Skeletal muscle tissue (tissue), 3 donors: ENCODE measurements at regions not wholly inside any gene's neighbourhood (a gene's known extent, or its start where the extent isn't known, plus 50 kb on each side); places are given as distances from the start of the nearest gene placed in this dataset.

Source experiments
- H3K27ac ChIP-seq: one replicate; pipeline ENCODE4 v1.7.0; 2013; ENCODE audit warnings: mild to moderate bottlenecking, low read depth, low read length, inconsistent platforms
- H3K27me3 ChIP-seq, 3 donors: one replicate each; pipeline ENCODE4 v1.7.0; 2013; ENCODE audit warnings: low read length in 3 of 3; ENCODE audit not compliant: control insufficient read depth in 3 of 3, insufficient read depth in 3 of 3
- H3K36me3 ChIP-seq, 3 donors: one replicate each; pipeline ENCODE4 v1.7.0; 2013; ENCODE audit warnings: low read length in 3 of 3; ENCODE audit not compliant: control insufficient read depth in 3 of 3, insufficient read depth in 3 of 3
- H3K4me1 ChIP-seq, 3 donors: one replicate each; pipeline ENCODE4 v1.7.0; 2013; ENCODE audit warnings: low read length in 3 of 3, mild to moderate bottlenecking in 3 of 3; ENCODE audit not compliant: control insufficient read depth in 3 of 3, insufficient read depth in 3 of 3
- H3K4me3 ChIP-seq, 3 donors: one replicate each; pipeline ENCODE4 v1.7.0; 2013; ENCODE audit warnings: low read length in 3 of 3
- H3K9ac ChIP-seq, 3 donors: one replicate each; pipeline ENCODE4 v1.7.0; 2013; ENCODE audit warnings: low read length in 3 of 3, mild to moderate bottlenecking in 3 of 3, moderate library complexity in 2 of 3, low read depth in 1 of 3
- H3K9me3 ChIP-seq, 3 donors: one replicate each; pipeline ENCODE4 v1.7.0; 2013; ENCODE audit warnings: low read length in 3 of 3; ENCODE audit not compliant: control insufficient read depth in 3 of 3
- donor health status: Osteomylitis.

DNA sequence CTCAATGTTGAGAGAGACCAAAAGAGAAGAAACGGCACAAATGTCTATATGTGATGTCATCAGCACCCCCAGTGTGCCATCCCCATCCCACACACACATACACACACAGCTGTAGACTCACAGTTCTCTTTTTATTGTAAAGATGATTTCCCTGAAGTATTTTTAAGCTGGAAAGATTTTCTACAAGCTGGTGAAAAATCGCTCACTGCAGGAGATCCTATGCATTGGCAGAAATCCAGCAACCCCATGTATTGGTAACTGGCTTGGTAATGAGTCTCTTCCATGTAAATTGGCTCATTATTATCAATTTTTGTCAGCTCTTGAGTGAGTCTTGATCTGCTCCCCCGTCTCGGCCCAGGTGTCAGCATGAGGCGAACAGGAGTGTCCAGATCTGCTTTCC lies 107.1 kb upstream of the UQCRFS1 start:
- Histone ChIP-seq H3K27ac (no peak overlapping the region), H3K4me1 (no peaks in the 10 kb centered on the region), H3K9ac (no peak overlapping the region), H3K9me3 (no peaks in the 10 kb centered on the region), H3K36me3 (no peaks in the 10 kb centered on the region), H3K27me3 (peaks cover 0 to 15% (median 14%) of the 10 kb centered on the region in 3 donors), H3K4me3 (no peak overlapping the region)

DNA sequence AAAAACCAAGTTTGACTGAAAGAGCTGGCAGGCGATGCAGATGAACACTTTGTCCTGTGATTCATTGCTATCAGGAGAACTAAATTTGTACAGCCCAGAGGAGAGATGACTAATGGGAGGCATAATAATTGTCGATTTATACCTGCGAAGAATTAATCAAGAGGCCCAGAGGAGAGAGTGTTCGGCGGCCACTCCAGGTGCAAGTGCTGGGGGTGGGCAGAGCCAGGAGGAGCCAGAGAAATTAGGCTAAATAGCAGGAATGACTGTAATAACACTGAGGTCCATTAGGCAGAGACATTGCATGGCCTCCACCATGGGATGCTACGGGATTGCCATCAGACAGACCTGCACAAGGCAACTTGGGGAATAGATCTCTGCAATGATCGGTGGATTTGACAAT lies 107.7 kb upstream of the UQCRFS1 start:
- H3K9ac ChIP-seq = no peak overlapping the region
- H3K27me3 ChIP-seq = peaks cover 0 to 15% (median 14%) of the 10 kb centered on the region in 3 donors
- no peaks in the 10 kb centered on the region for H3K9me3 ChIP-seq
- no peak overlapping the region for H3K4me3 ChIP-seq
- H3K4me1 ChIP-seq = no peaks in the 10 kb centered on the region
- no peak overlapping the region for H3K27ac ChIP-seq
- H3K36me3 ChIP-seq = no peaks in the 10 kb centered on the region

DNA sequence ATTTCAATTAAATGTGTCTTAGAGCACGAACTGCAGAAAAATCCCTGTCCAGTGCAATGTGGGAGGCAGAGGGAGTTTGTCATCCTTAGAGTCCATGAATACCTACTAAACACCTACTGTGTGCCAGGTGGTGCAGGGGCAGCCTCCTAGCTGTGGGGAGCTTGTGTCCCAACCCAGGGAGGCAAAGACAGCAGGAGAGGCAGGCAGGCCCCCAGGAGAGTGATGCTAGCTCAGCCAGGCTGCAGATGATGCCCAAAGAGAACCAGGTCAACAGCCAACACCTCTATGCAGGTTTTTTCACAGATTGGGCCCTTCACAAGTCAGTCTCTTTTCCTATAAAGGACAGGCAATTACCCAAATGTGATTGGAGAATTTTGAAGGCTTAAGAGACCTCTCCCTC lies 108.2 kb upstream of the UQCRFS1 start:
- H3K4me3 ChIP-seq = no peak overlapping the region
- no peaks in the 10 kb centered on the region for H3K4me1 ChIP-seq
- no peak overlapping the region for H3K9ac ChIP-seq
- H3K27ac ChIP-seq = no peak overlapping the region
- H3K27me3 ChIP-seq = peaks cover 0 to 15% (median 14%) of the 10 kb centered on the region in 3 donors
- no peaks in the 10 kb centered on the region for H3K36me3 ChIP-seq
- no peaks in the 10 kb centered on the region for H3K9me3 ChIP-seq

DNA sequence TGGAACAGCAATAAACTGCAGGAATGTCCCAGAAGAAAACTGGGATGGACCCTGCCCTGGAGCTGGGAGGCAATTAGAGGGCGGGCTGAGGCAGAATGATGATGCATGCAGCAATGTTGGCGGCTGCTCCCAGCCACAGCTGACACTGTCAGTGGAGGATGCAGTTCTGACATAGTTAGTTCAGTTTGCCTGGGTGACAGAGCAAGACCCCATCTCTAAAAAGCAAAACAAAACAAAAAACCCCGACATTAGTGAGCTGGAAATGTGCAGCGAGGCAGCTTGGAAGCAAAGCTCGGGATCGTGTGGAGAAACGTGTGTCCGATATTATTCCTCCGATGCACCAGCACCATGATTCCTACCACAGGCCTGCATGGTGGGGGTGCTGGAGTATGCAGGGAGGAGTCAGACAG lies 110.1 kb upstream of the UQCRFS1 start:
- Histone ChIP-seq H3K4me3 (no peak overlapping the region), H3K36me3 (no peaks in the 10 kb centered on the region), H3K27ac (no peak overlapping the region), H3K27me3 (peaks cover 0 to 14% (median 14%) of the 10 kb centered on the region in 3 donors), H3K4me1 (no peaks in the 10 kb centered on the region), H3K9me3 (no peaks in the 10 kb centered on the region), H3K9ac (no peak overlapping the region)

DNA sequence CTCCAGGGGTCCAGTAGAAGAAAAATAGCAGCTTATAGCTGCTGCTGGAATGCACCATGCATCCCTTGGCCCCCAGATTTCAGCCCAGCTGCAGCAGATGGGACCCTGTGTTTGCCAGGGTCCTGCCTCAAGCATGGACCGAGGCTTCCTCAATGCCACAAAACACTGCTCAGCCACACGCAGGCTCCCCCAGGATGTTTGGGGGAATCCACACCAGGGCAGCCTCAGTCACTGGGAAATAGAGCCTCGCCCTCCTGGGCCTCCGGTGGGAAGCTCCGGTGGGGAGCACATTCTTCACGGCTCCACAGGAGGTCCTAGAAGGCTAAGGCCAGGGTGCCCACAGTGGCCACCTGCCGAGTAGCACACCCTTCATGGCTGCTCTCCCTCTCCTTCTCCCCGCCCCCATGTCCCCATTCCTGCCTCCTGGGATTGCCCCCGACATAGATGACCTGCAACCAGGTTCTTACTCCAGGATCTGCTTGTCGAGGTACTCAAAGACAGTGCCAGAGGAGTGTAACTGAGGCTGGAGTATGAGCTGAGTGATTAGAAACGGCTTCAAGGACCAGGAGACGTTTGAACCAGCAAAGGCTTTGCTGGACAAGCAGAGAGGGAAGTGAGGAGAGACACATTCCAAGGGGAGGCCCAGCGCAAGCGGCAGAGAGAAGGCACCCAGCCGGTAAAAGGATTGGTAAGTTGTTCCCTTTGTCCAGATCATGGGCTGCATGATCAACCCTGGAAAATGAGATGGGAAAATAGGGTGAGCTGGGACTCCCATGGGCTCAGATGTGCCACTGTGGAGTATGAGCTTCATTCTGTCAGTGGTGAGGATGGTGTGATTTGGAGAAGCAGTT lies 110.7 kb upstream of the UQCRFS1 start:
- peaks cover 0 to 14% (median 11%) of the 10 kb centered on the region in 3 donors for H3K27me3 ChIP-seq

DNA sequence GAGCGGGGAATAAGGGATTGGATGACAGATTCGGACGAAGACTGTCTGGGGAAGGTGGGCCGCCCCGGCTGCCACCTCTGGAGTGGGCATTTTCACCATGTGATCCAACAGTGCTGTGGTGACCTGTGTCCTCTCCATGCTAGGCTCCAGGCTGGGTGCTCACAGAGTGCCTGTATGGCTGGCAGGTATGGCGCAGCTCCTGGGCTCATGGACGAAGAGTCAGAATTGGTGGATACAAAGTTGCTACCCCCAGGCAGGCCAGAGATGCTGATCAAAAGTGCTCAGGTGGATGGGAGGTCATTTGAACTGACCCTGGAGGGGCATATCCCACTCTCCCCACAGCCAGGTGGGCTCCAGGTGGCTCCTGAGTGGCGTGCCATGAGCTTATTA lies 111.3 kb upstream of the UQCRFS1 start:
- Histone ChIP-seq H3K27ac (no peak overlapping the region), H3K27me3 (peaks cover 0 to 14% (median 7%) of the 10 kb centered on the region in 3 donors), H3K4me3 (no peak overlapping the region), H3K9me3 (no peaks in the 10 kb centered on the region), H3K36me3 (no peaks in the 10 kb centered on the region), H3K9ac (no peak overlapping the region), H3K4me1 (no peaks in the 10 kb centered on the region)

More for the DNA sequence above, 110.7 kb upstream of the UQCRFS1 start:
- Histone ChIP-seq H3K4me1 (no peaks in the 10 kb centered on the region), H3K36me3 (no peaks in the 10 kb centered on the region), H3K27ac (no peak overlapping the region), H3K4me3 (no peak overlapping the region), H3K9ac (no peak overlapping the region), H3K9me3 (no peaks in the 10 kb centered on the region)

DNA sequence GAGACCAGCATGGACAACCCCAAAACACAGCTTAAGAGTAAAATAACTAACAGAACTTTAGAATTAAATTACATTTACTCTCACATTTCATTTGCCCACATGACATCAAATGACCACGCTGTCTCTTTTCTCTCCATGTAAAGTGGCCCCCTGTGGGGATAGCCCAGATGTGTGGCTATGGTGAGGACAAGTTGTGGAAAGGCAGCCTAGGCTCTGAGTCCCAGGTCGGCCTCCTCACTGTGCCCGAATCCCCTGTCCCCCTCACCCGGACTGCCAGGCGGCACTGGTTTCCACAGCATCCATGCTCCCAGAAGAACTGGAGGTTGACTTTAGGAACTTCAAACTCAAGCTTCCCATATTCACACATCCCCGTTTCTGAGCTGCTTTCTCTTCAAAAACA lies 111.8 kb upstream of the UQCRFS1 start:
- peaks cover 0 to 14% (median 7%) of the 10 kb centered on the region in 3 donors for H3K27me3 ChIP-seq
- no peaks in the 10 kb centered on the region for H3K9me3 ChIP-seq

DNA sequence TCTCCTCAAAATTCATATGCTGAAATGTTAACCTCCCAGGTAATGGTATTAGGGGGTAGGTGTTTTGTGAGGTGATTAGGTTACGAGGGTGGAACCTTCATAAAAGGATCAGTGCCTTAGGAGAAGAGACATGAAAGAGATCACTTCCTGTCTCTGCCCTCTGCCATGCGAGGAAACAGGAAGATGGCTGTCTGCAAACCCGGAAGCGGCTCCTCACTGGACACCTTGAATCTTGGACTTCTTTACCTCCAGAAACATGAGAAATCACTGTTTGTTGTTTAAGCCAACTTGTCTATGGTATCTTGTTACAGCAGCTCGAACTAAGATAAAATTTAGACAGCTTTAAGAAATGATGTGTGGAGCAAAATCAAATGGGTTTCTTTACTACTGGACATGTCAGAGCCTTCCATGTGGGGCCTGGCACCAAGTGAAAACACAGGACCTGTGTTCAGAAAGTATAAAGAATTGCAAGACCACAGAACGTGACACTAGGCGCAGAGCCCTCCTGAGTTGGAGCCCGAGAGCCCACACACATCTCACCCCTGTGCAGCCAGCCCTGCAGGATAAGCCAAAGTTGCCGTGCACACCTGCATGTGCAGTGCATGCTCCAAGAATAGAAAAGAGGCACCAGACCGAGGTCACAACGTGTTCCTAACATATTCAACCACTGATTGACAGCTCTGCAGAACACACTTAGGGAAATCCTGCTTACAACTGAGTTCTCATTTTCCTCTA lies 112.5 kb upstream of the UQCRFS1 start:
- no peaks in the 10 kb centered on the region for H3K4me1 ChIP-seq
- H3K9me3 ChIP-seq = no peaks in the 10 kb centered on the region
- H3K27me3 ChIP-seq = peaks cover 0 to 14% (median 7%) of the 10 kb centered on the region in 3 donors
- no peaks in the 10 kb centered on the region for H3K36me3 ChIP-seq
- H3K9ac ChIP-seq = no peak overlapping the region
- H3K27ac ChIP-seq = no peak overlapping the region
- H3K4me3 ChIP-seq = no peak overlapping the region

More for the DNA sequence above, 111.8 kb upstream of the UQCRFS1 start:
- Histone ChIP-seq H3K4me1 (no peaks in the 10 kb centered on the region), H3K4me3 (no peak overlapping the region), H3K9ac (no peak overlapping the region), H3K36me3 (no peaks in the 10 kb centered on the region), H3K27ac (no peak overlapping the region)

DNA sequence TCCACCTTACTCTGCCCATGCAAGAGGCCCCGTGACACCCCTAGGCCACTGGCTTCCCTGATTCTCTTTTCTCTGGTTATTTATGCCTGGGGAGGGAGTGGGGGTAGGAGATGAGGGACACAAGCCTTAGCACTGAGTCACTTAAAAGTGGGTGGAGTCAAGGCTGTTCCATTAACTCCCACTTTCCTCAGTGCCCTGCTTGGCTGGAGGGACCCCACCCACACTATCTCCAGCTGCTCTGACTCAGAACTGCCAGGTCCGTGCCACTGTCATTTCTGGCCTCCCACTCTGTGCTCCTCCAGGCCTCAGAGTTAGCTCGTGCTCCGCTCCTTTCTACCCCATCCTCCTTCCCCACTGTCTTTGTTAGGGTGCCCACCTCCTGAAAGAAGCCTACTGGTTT lies 113.4 kb upstream of the UQCRFS1 start:
- peaks cover 0 to 11% (median 7%) of the 10 kb centered on the region in 3 donors for H3K27me3 ChIP-seq

More for the DNA sequence above, 113.4 kb upstream of the UQCRFS1 start:
- Histone ChIP-seq H3K9me3 (no peaks in the 10 kb centered on the region), H3K36me3 (no peaks in the 10 kb centered on the region), H3K9ac (no peak overlapping the region), H3K4me1 (no peaks in the 10 kb centered on the region), H3K4me3 (no peak overlapping the region), H3K27ac (no peak overlapping the region)
